HL-60 (cell line): ENCODE measurements at regions not wholly inside any gene's neighbourhood (a gene's known extent, or its start where the extent isn't known, plus 50 kb on each side); places are given as distances from the start of the nearest gene placed in this dataset.
A peak's percentile ranks its signal among the peaks of the same experiment; 100 is the strongest.

Source experiments
- DNase-seq, 2 experiments: peaks; one replicate each; pipeline ENCODE4 v3.0.0-alpha.2; 2010 to 2020; ENCODE audit warnings: low read depth in 1 of 2, low spot score in 1 of 2
- H3K27ac ChIP-seq: fragments of 250-450 bp; sonication (Bioruptor Pico); replicated peaks from 2 replicates; pipeline ENCODE4 v1.5.1; 2020; ENCODE audit warnings: mild to moderate bottlenecking, moderate library complexity
- H3K27me3 ChIP-seq: fragments of 250-450 bp; sonication (Bioruptor Pico); 2 replicates; pipeline ENCODE4 v1.5.1; 2021; ENCODE audit warnings: mild to moderate bottlenecking, moderate library complexity; ENCODE audit not compliant: insufficient read depth, poor library complexity, severe bottlenecking
- H3K4me3 ChIP-seq: replicated peaks from 2 replicates; pipeline ENCODE4 v1.5.1; 2011; ENCODE audit warnings: mild to moderate bottlenecking, control low read depth, low read length; ENCODE audit not compliant: insufficient read depth
- CTCF ChIP-seq: IDR thresholded peaks from one replicate; pipeline ENCODE4 v1.5.1; 2011; ENCODE audit warnings: low read length, control low read depth, inconsistent platforms; ENCODE audit not compliant: insufficient read depth
- GABPA ChIP-seq: IDR thresholded peaks from 2 replicates; pipeline ENCODE4 v1.6.1; 2012; ENCODE audit warnings: low read depth
- POLR2AphosphoS5 ChIP-seq: IDR thresholded peaks from 2 replicates; pipeline ENCODE4 v1.6.1; 2012; ENCODE audit warnings: low read depth
- REST ChIP-seq: IDR thresholded peaks from 2 replicates; pipeline ENCODE4 v1.6.1; 2012; ENCODE audit warnings: low read depth; ENCODE audit not compliant: insufficient replicate concordance
- SPI1 ChIP-seq: IDR thresholded peaks from 2 replicates; pipeline ENCODE4 v1.6.1; 2012; ENCODE audit warnings: low read depth, mild to moderate bottlenecking, borderline replicate concordance

DNA sequence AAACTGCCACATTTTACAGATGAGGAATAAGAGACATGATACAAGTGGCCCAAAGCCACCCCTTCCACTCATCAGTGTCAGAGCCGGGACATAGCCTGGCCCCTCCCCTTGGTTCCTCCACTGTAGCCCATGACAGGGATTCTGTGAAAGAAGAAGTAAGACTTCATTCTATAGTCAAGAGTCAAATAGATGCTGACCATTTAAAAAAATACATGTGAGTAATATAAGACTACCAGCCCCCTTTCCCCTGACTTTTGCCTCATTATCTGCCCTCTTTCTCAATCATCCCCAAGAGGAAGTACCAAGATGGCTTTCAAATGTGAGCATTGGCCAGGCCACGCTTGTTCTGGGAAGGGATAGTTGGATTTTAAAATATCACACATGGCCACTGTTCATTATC, 57.8 kb upstream of the TAB2 start:
- peak in 1 of 2 experiments; percentile 15 for DNase-seq
- Histone ChIP-seq H3K4me3 (no peak overlapping the region), H3K27ac (no peak overlapping the region), H3K27me3 (no peaks in the 10 kb centered on the region)
- TF ChIP-seq GABPA (no peak), POLR2AphosphoS5 (no peak), CTCF (no peak), SPI1 (no peak), REST (no peak)

- H3K27ac ChIP-seq, result no peak overlapping the region
- no peak for TF ChIP-seq SPI1
- TF ChIP-seq CTCF, result no peak
- TF ChIP-seq GABPA, result no peak
- TF ChIP-seq REST, result no peak
- TF ChIP-seq POLR2AphosphoS5, result no peak
- no peaks in the 10 kb centered on the region for H3K27me3 ChIP-seq
These were observed 57.2 kb upstream of the TAB2 start for GRCh38 chr6:149260214-149260874.

DNA sequence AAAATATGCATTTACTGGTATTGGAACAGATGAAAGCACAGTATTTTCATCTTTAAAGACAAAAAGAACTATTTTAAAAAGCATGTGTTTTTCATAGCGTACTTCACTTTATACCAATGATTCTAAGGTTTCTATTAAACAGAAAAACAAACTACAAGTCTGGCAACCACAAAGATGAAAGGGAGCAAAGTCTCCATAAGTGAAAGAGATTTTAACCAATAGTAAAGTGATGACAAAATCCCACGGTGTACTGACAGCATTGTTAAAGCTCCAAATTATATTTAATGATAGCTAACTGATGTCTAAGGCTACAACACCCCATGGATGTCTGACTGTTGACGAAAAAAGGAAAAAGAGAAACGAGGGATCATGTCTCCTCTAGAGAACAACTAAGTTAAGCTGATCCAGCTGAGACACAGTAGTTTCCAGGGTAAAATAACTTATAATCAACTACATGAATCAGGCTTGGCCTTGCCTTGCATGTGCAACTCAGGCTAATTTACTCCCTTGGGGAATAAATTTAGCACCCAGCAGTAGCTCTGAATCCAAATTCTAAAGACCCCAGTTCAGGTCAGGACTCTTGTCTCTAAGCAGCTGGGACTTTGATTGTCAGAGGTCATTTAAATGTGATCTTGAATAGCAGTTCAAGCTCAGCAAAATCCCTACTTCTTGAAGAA, 56.0 kb upstream of the TAB2 start:
- Histone ChIP-seq H3K27me3 (no peaks in the 10 kb centered on the region), H3K4me3 (no peak overlapping the region), H3K27ac (no peak overlapping the region)
- TF ChIP-seq GABPA (no peak), CTCF (no peak), REST (no peak), POLR2AphosphoS5 (no peak), SPI1 (no peak)
- no peak for DNase-seq

More at GRCh38 chr6:149260214-149260874, 57.2 kb upstream of the TAB2 start:
- no peak for DNase-seq
- no peak overlapping the region for H3K4me3 ChIP-seq
